K562 (cell line): ENCODE measurements at regions not wholly inside any gene's neighbourhood (a gene's known extent, or its start where the extent isn't known, plus 50 kb on each side); places are given as distances from the start of the nearest gene placed in this dataset.

Source experiments
- ATAC-seq: fragments of 200-7000 bp; cut with Tn5 transposase; 3 replicates; pipeline ENCODE4 v1.9.1; 2020; ENCODE audit warnings: moderate library complexity
- BruUV-seq: library from RNA; stranded (reverse); fragments of 400-500 nt; replicated peaks from 2 replicates; lab custom pipeline; 2021; lab: Mats Ljungman, UMichigan
- CTCF ChIA-PET: fragments of 300-600 bp; formaldehyde crosslinking; extraction: SDS; loops from one replicate; lab custom pipeline; 2021; ENCODE audit warnings: low intra/inter-chr PET ratio; lab: Yijun Ruan, JAX
- POLR2A ChIA-PET: fragments of 300-600, 350-650 bp; sonication (Branson Sonifier 250); formaldehyde crosslinking; extraction: SDS; loops from one replicate; lab custom pipeline; 2021; ENCODE audit warnings: antibody characterized with exemption, inconsistent platforms; lab: Yijun Ruan, JAX
- DNase-seq, 4 experiments: peaks; one replicate each; pipeline versions ENCODE4 v3.0.0 to v3.0.0-alpha.2; 2011 to 2018; ENCODE audit warnings: low spot score in 3 of 4, mixed read lengths in 3 of 4; ENCODE audit errors: extremely low read depth in 1 of 4
- FAIRE-seq: peaks from 2 replicates; lab custom pipeline; 2011; peaks lifted over from hg19 to GRCh38; lab: Jason Lieb, UNC
- H2AFZ ChIP-seq: 2 replicates; pipeline ENCODE4 v1.6.0; 2011; ENCODE audit warnings: low read depth, low read length, control low read depth, inconsistent platforms
- H3K27ac ChIP-seq: fragments of 200-600 bp; 3 replicates; pipeline ENCODE4 v1.8.0; 2011; ENCODE audit warnings: low read depth, mild to moderate bottlenecking, control low read depth, inconsistent platforms, low read length, moderate library complexity, mixed read lengths; ENCODE audit errors: extremely low read depth
- H3K27me3 ChIP-seq, 2 experiments: fragments of 300-600 bp in 1 of 2; 2 replicates in 1 of 2; 3 replicates in 1 of 2; pipeline versions ENCODE4 v1.6.0 to v1.8.0; 2011; ENCODE audit warnings: inconsistent platforms in 2 of 2, low read length in 2 of 2, mild to moderate bottlenecking in 1 of 2, mixed read lengths in 1 of 2, moderate library complexity in 1 of 2; ENCODE audit not compliant: control insufficient read depth in 2 of 2, insufficient read depth in 2 of 2
- H3K36me3 ChIP-seq: fragments of 300-600 bp; 3 replicates; pipeline ENCODE4 v1.8.0; 2011; ENCODE audit warnings: mild to moderate bottlenecking, low read length, inconsistent platforms; ENCODE audit not compliant: control insufficient read depth, insufficient read depth
- H3K4me1 ChIP-seq, 2 experiments: fragments of 200-600 bp in 1 of 2; replicated peaks in 1 of 2; 2 replicates in 1 of 2; 3 replicates in 1 of 2; pipeline versions ENCODE4 v1.5.1 to v1.8.0; 2011; ENCODE audit warnings: inconsistent platforms in 2 of 2, low read length in 2 of 2, mild to moderate bottlenecking in 1 of 2, mixed read lengths in 1 of 2, moderate library complexity in 1 of 2; ENCODE audit not compliant: control insufficient read depth in 2 of 2, insufficient read depth in 2 of 2
- H3K4me2 ChIP-seq: 2 replicates; pipeline ENCODE4 v1.6.1; 2011; ENCODE audit warnings: low read length, control low read depth, inconsistent platforms, mixed read lengths; ENCODE audit not compliant: insufficient read depth
- H3K4me3 ChIP-seq: fragments of 200-600 bp; sonication (generic), shearing (Covaris generic); 2 replicates; pipeline ENCODE4 v1.5.1; 2016; ENCODE audit warnings: control low read depth, inconsistent platforms
- H3K79me2 ChIP-seq: fragments of 200-600 bp; 3 replicates; pipeline ENCODE4 v1.8.0; 2011; ENCODE audit warnings: low read length, inconsistent platforms; ENCODE audit not compliant: control insufficient read depth, insufficient read depth
- H3K9ac ChIP-seq, 2 experiments: 2 replicates each; pipeline versions ENCODE4 v1.6.0 to v1.6.1; 2011; ENCODE audit warnings: low read depth in 2 of 2, low read length in 2 of 2, control low read depth in 1 of 2, inconsistent platforms in 1 of 2, mild to moderate bottlenecking in 1 of 2, mixed read lengths in 1 of 2; ENCODE audit not compliant: insufficient read depth in 1 of 2
- H3K9me1 ChIP-seq: one replicate; pipeline ENCODE4 v1.6.0; 2011; ENCODE audit warnings: inconsistent platforms, mild to moderate bottlenecking, low read length, moderate library complexity; ENCODE audit not compliant: control insufficient read depth, insufficient read depth
- H3K9me3 ChIP-seq: replicated peaks from 2 replicates; pipeline ENCODE4 v1.5.1; 2011; ENCODE audit warnings: low read depth, low read length, inconsistent platforms; ENCODE audit not compliant: control insufficient read depth, insufficient read depth
- H4K20me1 ChIP-seq: replicated peaks from 2 replicates; pipeline ENCODE4 v1.6.1; 2011; ENCODE audit warnings: low read length, inconsistent platforms, mixed read lengths; ENCODE audit not compliant: control insufficient read depth, insufficient read depth
- FOXK2 ChIP-seq, 2 experiments: fragments of 450-650 bp; IDR thresholded peaks in 1 of 2; conservative IDR thresholded peaks in 1 of 2; 2 replicates each; pipeline ENCODE4 v1.6.1; 2016; ENCODE audit warnings: low read depth in 2 of 2, mild to moderate bottlenecking in 1 of 2
- HEY1 ChIP-seq: fragments of 250-450 bp; sonication (Bioruptor Pico); IDR thresholded peaks from 2 replicates; pipeline ENCODE4 v1.5.0; 2020; ENCODE audit warnings: mild to moderate bottlenecking, moderate library complexity, borderline replicate concordance
- MEIS2 ChIP-seq: fragments of 450-650 bp; IDR thresholded peaks from 2 replicates; pipeline ENCODE4 v1.6.1; 2014; ENCODE audit warnings: mild to moderate bottlenecking; ENCODE audit not compliant: partially characterized antibody
- MTA3 ChIP-seq: fragments of 450-650 bp; formaldehyde crosslinking; IDR thresholded peaks from 2 replicates; pipeline ENCODE4 v1.6.1; 2017; ENCODE audit warnings: mild to moderate bottlenecking, borderline replicate concordance
- NFATC3 ChIP-seq: fragments of 450-650 bp; IDR thresholded peaks from 2 replicates; pipeline ENCODE4 v1.6.1; 2017; ENCODE audit warnings: mild to moderate bottlenecking
- POLR2H ChIP-seq: IDR thresholded peaks from 2 replicates; pipeline ENCODE4 v1.6.1; 2016; ENCODE audit warnings: missing genetic modification characterization, low read depth, mild to moderate bottlenecking, control low read depth, missing compliant biosample characterization, moderate library complexity
- WGBS: fragments of 100-300 bp; shearing (Covaris generic); methylation state at CpG from one replicate; pipeline ENCODE4 v1.1.6; 2016; ENCODE audit warnings: low coverage, mixed read lengths; ENCODE audit not compliant: insufficient coverage; ENCODE audit errors: missing lambda C conversion rate; 5-methylcytosine and 5-hydroxymethylcytosine counted together
- in situ Hi-C: fragments of 300-500 bp; cut with MboI; formaldehyde crosslinking; loops from 4 replicates; pipeline ENCODE4 v1.15.0; 2018; ENCODE audit warnings: inconsistent platforms, mixed read lengths
- intact Hi-C: fragments of 100-400 bp; cut with micrococcal nuclease; formaldehyde crosslinking; loops from 2 replicates; pipeline ENCODE4 v1.14.2; 2022
- TF ChIP-seq, protein P1 (sequence below): fragments of 250-450 bp; sonication (Bioruptor Pico); IDR thresholded peaks from 2 replicates; pipeline ENCODE4 v1.8.0; 2022; ENCODE audit warnings: moderate library complexity, mild to moderate bottlenecking, inconsistent platforms
- TF ChIP-seq, protein P2 (sequence below), 2 experiments: fragments of 150-350 bp in 1 of 2; IDR thresholded peaks; 2 replicates each; pipeline ENCODE4 v1.6.1; 2012 to 2016; ENCODE audit warnings: low read depth in 2 of 2, low read length in 2 of 2, mild to moderate bottlenecking in 1 of 2, moderate library complexity in 1 of 2

DNA sequence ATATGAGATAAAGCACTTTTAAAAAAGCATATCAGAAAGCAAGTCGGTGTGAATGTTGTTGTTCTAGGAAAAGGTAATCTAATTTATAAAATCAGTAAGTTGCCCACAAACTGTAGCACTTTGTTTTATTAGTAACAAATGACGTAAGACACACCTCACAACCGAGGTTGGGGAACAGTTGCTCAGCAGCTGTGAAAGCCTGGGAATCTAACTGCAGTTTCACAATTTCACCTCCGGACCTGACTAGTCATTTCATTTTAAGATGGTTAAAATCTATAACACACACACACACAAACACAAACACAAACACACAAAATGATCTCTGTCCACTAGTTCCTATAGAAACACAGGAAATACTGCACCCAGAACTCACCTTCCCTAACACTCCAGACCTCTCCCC lies 406.7 kb upstream of the NR2F2 start:
- CTCF ChIA-PET: no interaction called here
- no TSS peak for BruUV-seq
- Histone ChIP-seq H3K27ac (no peak overlapping the region), H4K20me1 (no peaks in the 10 kb centered on the region), H3K9ac (no peak overlapping the region; a peak in 1 of 4 replicates), H3K9me1 (no peaks in the 10 kb centered on the region), H3K27me3 (no peaks in the 10 kb centered on the region), H3K4me1 (peaks cover 0 to 26% of the 10 kb centered on the region in 2 experiments; a peak in 4 of 5 replicates), H3K4me2 (no peak overlapping the region), H3K79me2 (no peaks in the 10 kb centered on the region), H3K9me3 (no peaks in the 10 kb centered on the region), H2AFZ (no peak overlapping the region), H3K36me3 (no peaks in the 10 kb centered on the region), H3K4me3 (no peak overlapping the region)
- 71% methylated on average over 4 of the region's 4 CpGs for WGBS
- intact Hi-C loops (loop anchor here (10.0 kb wide), 1 partner anchor 211 kb away; no protein-coding TSS in a partner anchor), in situ Hi-C loops (loop anchor here (10.0 kb wide), 1 partner anchor 411 kb away; the partner anchor contains the start of gene NR2F2)
- FAIRE-seq: no peak
- POLR2A ChIA-PET: no interaction called here
- DNase-seq: no peak
- ATAC-seq: no peak
- TF ChIP-seq MEIS2 (no peak), POLR2H (no peak), FOXK2 (conservative IDR thresholded peaks at IDR 0.05 in 1 of 2, IDR thresholded peaks at IDR 0.05 in 1 of 2; ENCODE audit: low read depth in 2 of 2) (no peak), MTA3 (no peak), NFATC3 (no peak), HEY1 (CRISPR knock-in tag) (no peak)
- TF ChIP-seq, protein P1, sequence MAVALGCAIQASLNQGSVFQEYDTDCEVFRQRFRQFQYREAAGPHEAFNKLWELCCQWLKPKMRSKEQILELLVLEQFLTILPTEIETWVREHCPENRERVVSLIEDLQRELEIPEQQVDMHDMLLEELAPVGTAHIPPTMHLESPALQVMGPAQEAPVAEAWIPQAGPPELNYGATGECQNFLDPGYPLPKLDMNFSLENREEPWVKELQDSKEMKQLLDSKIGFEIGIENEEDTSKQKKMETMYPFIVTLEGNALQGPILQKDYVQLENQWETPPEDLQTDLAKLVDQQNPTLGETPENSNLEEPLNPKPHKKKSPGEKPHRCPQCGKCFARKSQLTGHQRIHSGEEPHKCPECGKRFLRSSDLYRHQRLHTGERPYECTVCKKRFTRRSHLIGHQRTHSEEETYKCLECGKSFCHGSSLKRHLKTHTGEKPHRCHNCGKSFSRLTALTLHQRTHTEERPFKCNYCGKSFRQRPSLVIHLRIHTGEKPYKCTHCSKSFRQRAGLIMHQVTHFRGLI (CRISPR knock-in tag): no peak
- TF ChIP-seq, protein P2, sequence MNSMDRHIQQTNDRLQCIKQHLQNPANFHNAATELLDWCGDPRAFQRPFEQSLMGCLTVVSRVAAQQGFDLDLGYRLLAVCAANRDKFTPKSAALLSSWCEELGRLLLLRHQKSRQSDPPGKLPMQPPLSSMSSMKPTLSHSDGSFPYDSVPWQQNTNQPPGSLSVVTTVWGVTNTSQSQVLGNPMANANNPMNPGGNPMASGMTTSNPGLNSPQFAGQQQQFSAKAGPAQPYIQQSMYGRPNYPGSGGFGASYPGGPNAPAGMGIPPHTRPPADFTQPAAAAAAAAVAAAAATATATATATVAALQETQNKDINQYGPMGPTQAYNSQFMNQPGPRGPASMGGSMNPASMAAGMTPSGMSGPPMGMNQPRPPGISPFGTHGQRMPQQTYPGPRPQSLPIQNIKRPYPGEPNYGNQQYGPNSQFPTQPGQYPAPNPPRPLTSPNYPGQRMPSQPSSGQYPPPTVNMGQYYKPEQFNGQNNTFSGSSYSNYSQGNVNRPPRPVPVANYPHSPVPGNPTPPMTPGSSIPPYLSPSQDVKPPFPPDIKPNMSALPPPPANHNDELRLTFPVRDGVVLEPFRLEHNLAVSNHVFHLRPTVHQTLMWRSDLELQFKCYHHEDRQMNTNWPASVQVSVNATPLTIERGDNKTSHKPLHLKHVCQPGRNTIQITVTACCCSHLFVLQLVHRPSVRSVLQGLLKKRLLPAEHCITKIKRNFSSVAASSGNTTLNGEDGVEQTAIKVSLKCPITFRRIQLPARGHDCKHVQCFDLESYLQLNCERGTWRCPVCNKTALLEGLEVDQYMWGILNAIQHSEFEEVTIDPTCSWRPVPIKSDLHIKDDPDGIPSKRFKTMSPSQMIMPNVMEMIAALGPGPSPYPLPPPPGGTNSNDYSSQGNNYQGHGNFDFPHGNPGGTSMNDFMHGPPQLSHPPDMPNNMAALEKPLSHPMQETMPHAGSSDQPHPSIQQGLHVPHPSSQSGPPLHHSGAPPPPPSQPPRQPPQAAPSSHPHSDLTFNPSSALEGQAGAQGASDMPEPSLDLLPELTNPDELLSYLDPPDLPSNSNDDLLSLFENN (IDR thresholded peaks at IDR 0.05; ENCODE audit: low read depth in 2 of 2, low read length in 2 of 2): no peak
